CD4-positive, alpha-beta T cell (primary cell): ENCODE measurements at regions not wholly inside any gene's neighbourhood (a gene's known extent, or its start where the extent isn't known, plus 50 kb on each side); places are given as distances from the start of the nearest gene placed in this dataset.
"Not testable (repeated sequence)": the region's sequence is repeated elsewhere in the genome, so short reads cannot be mapped to it uniquely, and the experiment has no call there.

Source experiments
- ATAC-seq: fragments of 200-7000 bp; cut with Tn5 transposase; one replicate; pipeline ENCODE4 v1.10.0; 2022; ENCODE audit warnings: mild to moderate bottlenecking; ENCODE audit not compliant: poor library complexity
- CTCF ChIA-PET: fragments of 350-600 bp; sonication (Branson Sonifier 250); formaldehyde crosslinking; loops from one replicate; lab custom pipeline; 2021; ENCODE audit warnings: antibody characterized with exemption, inconsistent platforms; lab: Charles Lee
- POLR2A ChIA-PET: fragments of 350-600 bp; sonication (Branson Sonifier 250); formaldehyde crosslinking; loops from one replicate; lab custom pipeline; 2021; ENCODE audit warnings: antibody characterized with exemption, inconsistent platforms; lab: Charles Lee
- DNase-seq, 14 experiments: peaks; one replicate each; pipeline ENCODE4 v3.0.0-alpha.2; 2013 to 2020; ENCODE audit warnings: mixed read lengths in 2 of 14
- H3K27ac ChIP-seq, 2 donors: one replicate each; pipeline versions ENCODE4 v1.5.1 to v1.7.0; 2013; ENCODE audit warnings: low read length in 2 of 2, low read depth in 1 of 2, mild to moderate bottlenecking in 1 of 2
- H3K27me3 ChIP-seq, 2 experiments: 1 replicate in 1 of 2; 2 replicates in 1 of 2; pipeline versions ENCODE4 v1.6.1 to v1.7.0; 2013; ENCODE audit warnings: low read length in 2 of 2, control low read depth in 1 of 2, mild to moderate bottlenecking in 1 of 2, moderate library complexity in 1 of 2; ENCODE audit not compliant: insufficient read depth in 2 of 2, control insufficient read depth in 1 of 2
- H3K36me3 ChIP-seq: one replicate; pipeline ENCODE4 v1.6.1; 2013; ENCODE audit warnings: low read length, control low read depth; ENCODE audit not compliant: insufficient read depth
- H3K4me1 ChIP-seq: one replicate; pipeline ENCODE4 v1.6.1; 2013; ENCODE audit warnings: low read length, control low read depth; ENCODE audit not compliant: insufficient read depth
- H3K4me3 ChIP-seq: one replicate; pipeline ENCODE4 v1.5.1; 2013; ENCODE audit warnings: mild to moderate bottlenecking, low read length, moderate library complexity
- H3K9me3 ChIP-seq, 2 experiments: 1 replicate in 1 of 2; 2 replicates in 1 of 2; pipeline versions ENCODE4 v1.6.1 to v1.7.0; 2013; ENCODE audit warnings: low read length in 2 of 2, mild to moderate bottlenecking in 2 of 2, control low read depth in 1 of 2, moderate library complexity in 1 of 2; ENCODE audit not compliant: control insufficient read depth in 1 of 2, insufficient read depth in 1 of 2
- H3K27ac Mint-ChIP-seq: one replicate; pipeline ENCODE4 v1.8.0; 2020; ENCODE audit warnings: mixed read lengths
- H3K27me3 Mint-ChIP-seq: one replicate; pipeline ENCODE4 v1.8.0; 2021; ENCODE audit warnings: mixed read lengths
- H3K36me3 Mint-ChIP-seq: one replicate; pipeline ENCODE4 v1.8.0; 2021; ENCODE audit warnings: low read depth, mixed read lengths
- H3K4me1 Mint-ChIP-seq: one replicate; pipeline ENCODE4 v1.8.0; 2021; ENCODE audit warnings: low read depth, mixed read lengths
- H3K4me3 Mint-ChIP-seq: one replicate; pipeline ENCODE4 v1.8.0; 2020; ENCODE audit warnings: mild to moderate bottlenecking, mixed read lengths
- H3K9me3 Mint-ChIP-seq: one replicate; pipeline ENCODE4 v1.8.0; 2020; ENCODE audit warnings: mixed read lengths
- CTCF ChIP-seq: fragments of 200-600 bp; IDR thresholded peaks from one replicate; pipeline ENCODE4 v1.8.0; 2022; ENCODE audit warnings: antibody characterized with exemption, mild to moderate bottlenecking
- intact Hi-C, 2 experiments: fragments of 100-400 bp; cut with DNase I in 1 of 2; cut with micrococcal nuclease in 1 of 2; formaldehyde crosslinking; loops; one replicate each; pipeline versions ENCODE4 v1.15.1 to v1.9.0; 2023 to 2025; cut with DNase I, micrococcal nuclease

GRCh38 chr9:33697171-33697570, 98.2 kb upstream of the PRSS3 start:
- Histone ChIP-seq H3K4me1 (no peaks in the 10 kb centered on the region), H3K27ac (no peak overlapping the region), H3K4me3 (no peak overlapping the region), H3K9me3 (no peaks in the 10 kb centered on the region), H3K27me3 (peaks cover 0 to 2% of the 10 kb centered on the region in 2 experiments), H3K36me3 (no peaks in the 10 kb centered on the region)
- no peaks in the 10 kb centered on the region for H3K9me3 Mint-ChIP-seq
- no peak overlapping the region for H3K4me3 Mint-ChIP-seq
- no peak for TF ChIP-seq CTCF
- peaks cover 7% of the 10 kb centered on the region for H3K4me1 Mint-ChIP-seq
- no peak for DNase-seq
- peaks cover 22% of the 10 kb centered on the region for H3K27me3 Mint-ChIP-seq
- no peak for ATAC-seq
- CTCF ChIA-PET, result no interaction called here
- H3K27ac Mint-ChIP-seq, result no peak overlapping the region
- POLR2A ChIA-PET, result no interaction called here
- no peaks in the 10 kb centered on the region for H3K36me3 Mint-ChIP-seq
- intact Hi-C loops, result no loop called here

DNA sequence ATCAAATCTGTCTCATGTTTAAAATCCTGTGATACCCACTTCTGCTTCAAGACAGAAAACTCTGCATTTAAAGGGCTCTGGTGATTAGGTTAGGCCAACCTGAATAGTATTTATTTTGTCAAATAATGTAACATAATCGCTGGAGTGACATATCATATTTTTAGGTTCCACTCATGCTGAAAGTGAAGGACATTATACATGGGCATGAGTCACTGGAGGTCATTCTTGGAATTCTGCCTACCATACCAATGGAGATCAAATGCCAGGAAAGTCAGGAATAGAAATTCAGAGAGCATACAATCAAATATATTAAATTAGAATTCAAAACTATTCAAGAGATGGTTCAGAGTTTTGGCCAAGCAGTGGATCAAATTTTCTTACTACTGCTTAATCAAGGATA, 97.1 kb upstream of the PRSS3 start:
- H3K9me3 ChIP-seq, result no peaks in the 10 kb centered on the region
- no peak overlapping the region for H3K4me3 ChIP-seq
- ATAC-seq (no peak), DNase-seq (no peak)
- intact Hi-C loops, result no loop called here
- Mint-ChIP-seq H3K4me3 (no peak overlapping the region), H3K36me3 (no peaks in the 10 kb centered on the region), H3K4me1 (peaks cover 7% of the 10 kb centered on the region), H3K27ac (no peak overlapping the region), H3K27me3 (peaks cover 14% of the 10 kb centered on the region), H3K9me3 (no peaks in the 10 kb centered on the region)
- TF ChIP-seq CTCF, result no peak
- no peak overlapping the region for H3K27ac ChIP-seq
- H3K27me3 ChIP-seq, result peaks cover 0 to 2% of the 10 kb centered on the region in 2 experiments
- no peaks in the 10 kb centered on the region for H3K4me1 ChIP-seq
- POLR2A ChIA-PET, result no interaction called here
- H3K36me3 ChIP-seq, result no peaks in the 10 kb centered on the region
- CTCF ChIA-PET, result no interaction called here

DNA sequence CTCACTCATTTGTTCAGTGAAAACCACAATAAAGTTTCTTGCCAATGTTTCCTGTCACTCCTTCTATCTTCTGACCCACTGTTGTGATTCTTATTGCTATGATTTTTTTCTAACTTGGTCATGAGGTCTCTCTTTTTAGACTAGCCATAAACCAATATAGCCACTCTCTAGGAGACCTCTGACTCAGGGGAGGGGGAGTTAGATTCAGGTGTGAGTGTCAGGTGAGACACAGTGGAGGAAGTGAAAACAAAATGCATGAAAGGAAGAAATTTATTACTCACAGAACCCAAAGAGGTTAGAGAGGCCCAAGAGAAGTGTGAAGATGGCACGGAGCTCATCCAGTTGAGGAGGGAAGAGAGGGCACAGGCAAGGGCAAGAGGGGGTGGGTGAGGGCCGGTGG, 94.4 kb upstream of the PRSS3 start:
- H3K4me3 ChIP-seq, H3K4me3 Mint-ChIP-seq, H3K9me3 ChIP-seq, H3K4me1 ChIP-seq, DNase-seq, H3K27ac Mint-ChIP-seq, ATAC-seq, H3K27ac ChIP-seq, H3K36me3 Mint-ChIP-seq, H3K9me3 Mint-ChIP-seq, intact Hi-C loops, H3K36me3 ChIP-seq, CTCF ChIA-PET, H3K4me1 Mint-ChIP-seq, H3K27me3 ChIP-seq, POLR2A ChIA-PET: not testable (repeated sequence)
- H3K27me3 Mint-ChIP-seq, result peaks cover 25% of the 10 kb centered on the region

- H3K4me3 Mint-ChIP-seq, result no peak overlapping the region
- no peaks in the 10 kb centered on the region for H3K4me1 Mint-ChIP-seq
- no peaks in the 10 kb centered on the region for H3K36me3 Mint-ChIP-seq
- Histone ChIP-seq H3K9me3 (no peaks in the 10 kb centered on the region), H3K36me3 (no peaks in the 10 kb centered on the region), H3K4me1 (no peaks in the 10 kb centered on the region), H3K27me3 (no peaks in the 10 kb centered on the region), H3K4me3 (no peak overlapping the region), H3K27ac (no peak overlapping the region)
- H3K27ac Mint-ChIP-seq, result no peak overlapping the region
- ATAC-seq (no peak), DNase-seq (no peak)
- peaks cover 24% of the 10 kb centered on the region for H3K27me3 Mint-ChIP-seq
- no peak for TF ChIP-seq CTCF
- intact Hi-C loops, result no loop called here
- ChIA-PET POLR2A (no interaction called here), CTCF (no interaction called here)
- peaks cover 2% of the 10 kb centered on the region for H3K9me3 Mint-ChIP-seq
Observed at GRCh38 chr9:33703430-33704102, 91.8 kb upstream of the PRSS3 start.

- H3K27ac Mint-ChIP-seq, H3K27ac ChIP-seq, H3K27me3 ChIP-seq, POLR2A ChIA-PET, H3K4me1 Mint-ChIP-seq, H3K4me1 ChIP-seq, ATAC-seq, H3K9me3 ChIP-seq, H3K36me3 Mint-ChIP-seq, H3K9me3 Mint-ChIP-seq, H3K4me3 ChIP-seq, intact Hi-C loops, H3K4me3 Mint-ChIP-seq, DNase-seq, CTCF ChIA-PET, H3K36me3 ChIP-seq: not testable (repeated sequence)
- H3K27me3 Mint-ChIP-seq, result peaks cover 15% of the 10 kb centered on the region
Observed at GRCh38 chr9:33705440-33705839, 89.9 kb upstream of the PRSS3 start.
